ENCODE measurements at regions not wholly inside any gene's neighbourhood (a gene's known extent, or its start where the extent isn't known, plus 50 kb on each side); places are given as distances from the start of the nearest gene placed in this dataset.

DNA sequence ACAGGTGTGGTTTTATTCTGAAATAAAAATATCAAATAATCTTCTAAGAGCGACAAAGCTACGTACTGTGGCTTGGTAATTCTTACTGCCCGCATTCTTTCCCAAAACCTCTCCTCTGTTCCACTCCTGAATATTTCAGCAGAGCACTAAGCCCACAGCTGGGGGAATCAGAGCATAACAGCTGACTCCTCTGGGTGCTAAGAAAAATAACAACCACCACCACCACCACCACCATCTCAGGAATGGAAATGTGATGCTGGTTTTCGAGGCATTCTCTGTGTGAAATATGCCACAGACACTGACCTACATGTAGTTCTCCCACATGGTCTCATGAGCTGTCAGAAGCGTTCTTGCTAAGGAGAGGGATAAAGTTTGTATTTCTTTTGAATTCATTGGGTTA is 183.7 kb downstream of the BMP4 start:
- no peaks in the 10 kb centered on the region; a peak in 1 of 5 replicates for H3K9me3 Mint-ChIP-seq
- no peak overlapping the region for H3K4ac ChIP-seq (ENCODE audit: low read depth, low read length)
- no peaks in the 10 kb centered on the region; the same call in 1 of the 2 replicates for H3K79me2 ChIP-seq (ENCODE audit: insufficient read depth, low read length)
- H4K8ac ChIP-seq (replicated peaks; ENCODE audit: insufficient read length, low read depth, low read length): no peak overlapping the region
- no peak overlapping the region for H2BK20ac ChIP-seq (ENCODE audit: low read depth, low read length, poor library complexity, severe bottlenecking)
- no peaks in the 10 kb centered on the region for H3K79me1 ChIP-seq (ENCODE audit: insufficient read depth, low read depth, low read length, poor library complexity, severe bottlenecking)
- H2BK120ac ChIP-seq (ENCODE audit: low read depth, low read length, poor library complexity, severe bottlenecking): no peak overlapping the region
- no peak overlapping the region for H3K27ac ChIP-seq (ENCODE audit: insufficient read length, low read depth, low read length)
- no peak overlapping the region for H2BK12ac ChIP-seq (ENCODE audit: insufficient read length, low read depth, low read length)
- no peak overlapping the region for H2AFZ ChIP-seq (ENCODE audit: low read length)
- no peak for DNase-seq
- H3K18ac ChIP-seq (ENCODE audit: insufficient read length, low read depth, low read length): no peak overlapping the region
- no peak overlapping the region for H3K56ac ChIP-seq (ENCODE audit: insufficient read length, low read depth, low read length)
- no peak overlapping the region for H4K5ac ChIP-seq (ENCODE audit: insufficient read length, low read depth, low read length)
- no peak overlapping the region for H3K23ac ChIP-seq (ENCODE audit: insufficient read length, low read depth, low read length)
- no peak overlapping the region for H2BK5ac ChIP-seq (ENCODE audit: insufficient read length, low read length)
- H3K4me2 ChIP-seq (ENCODE audit: insufficient read depth, insufficient read length, low read length): no peak overlapping the region
- no peak overlapping the region for H3K9ac ChIP-seq (ENCODE audit: extremely low read depth, insufficient read length, low read length)
- H3K36me3 Mint-ChIP-seq (ENCODE audit: insufficient read depth in 1 of 3, low read depth in 3 of 3): no peaks in the 10 kb centered on the region
- H3K27me3 ChIP-seq (ENCODE audit: insufficient read depth, low read length): no peaks in the 10 kb centered on the region
- no peaks in the 10 kb centered on the region for H3K4me1 Mint-ChIP-seq
- WGBS (ENCODE audit: extremely low coverage, insufficient read length, low lambda C conversion rate): no CpG with 5 or more reads among the region's 5 CpGs
- H3T11ph ChIP-seq (ENCODE audit: low read length): no peak overlapping the region
- H3K9me3 ChIP-seq (ENCODE audit: control insufficient read depth, low read depth, low read length): no peaks in the 10 kb centered on the region
- H4K91ac ChIP-seq (ENCODE audit: insufficient read length, low read depth, low read length): no peak overlapping the region
- TF ChIP-seq, protein P1, sequence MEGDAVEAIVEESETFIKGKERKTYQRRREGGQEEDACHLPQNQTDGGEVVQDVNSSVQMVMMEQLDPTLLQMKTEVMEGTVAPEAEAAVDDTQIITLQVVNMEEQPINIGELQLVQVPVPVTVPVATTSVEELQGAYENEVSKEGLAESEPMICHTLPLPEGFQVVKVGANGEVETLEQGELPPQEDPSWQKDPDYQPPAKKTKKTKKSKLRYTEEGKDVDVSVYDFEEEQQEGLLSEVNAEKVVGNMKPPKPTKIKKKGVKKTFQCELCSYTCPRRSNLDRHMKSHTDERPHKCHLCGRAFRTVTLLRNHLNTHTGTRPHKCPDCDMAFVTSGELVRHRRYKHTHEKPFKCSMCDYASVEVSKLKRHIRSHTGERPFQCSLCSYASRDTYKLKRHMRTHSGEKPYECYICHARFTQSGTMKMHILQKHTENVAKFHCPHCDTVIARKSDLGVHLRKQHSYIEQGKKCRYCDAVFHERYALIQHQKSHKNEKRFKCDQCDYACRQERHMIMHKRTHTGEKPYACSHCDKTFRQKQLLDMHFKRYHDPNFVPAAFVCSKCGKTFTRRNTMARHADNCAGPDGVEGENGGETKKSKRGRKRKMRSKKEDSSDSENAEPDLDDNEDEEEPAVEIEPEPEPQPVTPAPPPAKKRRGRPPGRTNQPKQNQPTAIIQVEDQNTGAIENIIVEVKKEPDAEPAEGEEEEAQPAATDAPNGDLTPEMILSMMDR (conservative IDR thresholded peaks at IDR 0.05): no peak
- no peak overlapping the region for H3K14ac ChIP-seq (ENCODE audit: insufficient read depth, low read length)
- H3K4me1 ChIP-seq (ENCODE audit: insufficient read depth, low read length): no peaks in the 10 kb centered on the region
- H3K23me2 ChIP-seq (ENCODE audit: insufficient read length, low read depth, low read length, poor library complexity, severe bottlenecking): no peaks in the 10 kb centered on the region
- no peak overlapping the region for H2BK15ac ChIP-seq (ENCODE audit: low read depth, low read length)
- H3K27ac Mint-ChIP-seq: no peak overlapping the region
- no peaks in the 10 kb centered on the region for H3K27me3 Mint-ChIP-seq (ENCODE audit: low read depth)
- no peak overlapping the region for H2AK5ac ChIP-seq (ENCODE audit: insufficient read length, low read length)
- no peak overlapping the region for H3K4me3 Mint-ChIP-seq
- H4K20me1 ChIP-seq (ENCODE audit: control insufficient read depth, insufficient read depth, insufficient read length): no peaks in the 10 kb centered on the region
